ENCODE measurements at regions not wholly inside any gene's neighbourhood (a gene's known extent, or its start where the extent isn't known, plus 50 kb on each side); places are given as distances from the start of the nearest gene placed in this dataset.

DNA sequence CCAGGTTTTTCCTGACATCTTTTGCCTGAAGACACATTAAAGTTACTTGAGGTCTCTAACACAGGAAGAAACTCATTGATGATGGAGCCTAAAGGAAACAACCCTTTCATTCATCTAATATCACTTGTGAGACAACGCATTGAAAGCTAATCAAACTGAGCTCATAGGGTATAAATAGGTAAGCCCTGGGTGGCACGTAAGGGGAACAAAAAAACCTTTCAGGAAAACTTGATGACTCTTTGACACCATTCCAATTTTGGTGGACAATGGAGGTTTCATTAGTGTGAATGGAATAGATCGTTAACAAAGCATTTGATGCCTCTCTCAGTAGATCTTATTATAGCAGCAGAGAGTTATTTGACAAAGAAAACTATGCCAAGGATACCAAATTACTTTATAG is 80.7 kb upstream of the DUSP10 start:
- TF ChIP-seq, protein P1, sequence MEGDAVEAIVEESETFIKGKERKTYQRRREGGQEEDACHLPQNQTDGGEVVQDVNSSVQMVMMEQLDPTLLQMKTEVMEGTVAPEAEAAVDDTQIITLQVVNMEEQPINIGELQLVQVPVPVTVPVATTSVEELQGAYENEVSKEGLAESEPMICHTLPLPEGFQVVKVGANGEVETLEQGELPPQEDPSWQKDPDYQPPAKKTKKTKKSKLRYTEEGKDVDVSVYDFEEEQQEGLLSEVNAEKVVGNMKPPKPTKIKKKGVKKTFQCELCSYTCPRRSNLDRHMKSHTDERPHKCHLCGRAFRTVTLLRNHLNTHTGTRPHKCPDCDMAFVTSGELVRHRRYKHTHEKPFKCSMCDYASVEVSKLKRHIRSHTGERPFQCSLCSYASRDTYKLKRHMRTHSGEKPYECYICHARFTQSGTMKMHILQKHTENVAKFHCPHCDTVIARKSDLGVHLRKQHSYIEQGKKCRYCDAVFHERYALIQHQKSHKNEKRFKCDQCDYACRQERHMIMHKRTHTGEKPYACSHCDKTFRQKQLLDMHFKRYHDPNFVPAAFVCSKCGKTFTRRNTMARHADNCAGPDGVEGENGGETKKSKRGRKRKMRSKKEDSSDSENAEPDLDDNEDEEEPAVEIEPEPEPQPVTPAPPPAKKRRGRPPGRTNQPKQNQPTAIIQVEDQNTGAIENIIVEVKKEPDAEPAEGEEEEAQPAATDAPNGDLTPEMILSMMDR (IDR thresholded peaks at IDR 0.05), result no peak
- TF ChIP-seq, protein P2, sequence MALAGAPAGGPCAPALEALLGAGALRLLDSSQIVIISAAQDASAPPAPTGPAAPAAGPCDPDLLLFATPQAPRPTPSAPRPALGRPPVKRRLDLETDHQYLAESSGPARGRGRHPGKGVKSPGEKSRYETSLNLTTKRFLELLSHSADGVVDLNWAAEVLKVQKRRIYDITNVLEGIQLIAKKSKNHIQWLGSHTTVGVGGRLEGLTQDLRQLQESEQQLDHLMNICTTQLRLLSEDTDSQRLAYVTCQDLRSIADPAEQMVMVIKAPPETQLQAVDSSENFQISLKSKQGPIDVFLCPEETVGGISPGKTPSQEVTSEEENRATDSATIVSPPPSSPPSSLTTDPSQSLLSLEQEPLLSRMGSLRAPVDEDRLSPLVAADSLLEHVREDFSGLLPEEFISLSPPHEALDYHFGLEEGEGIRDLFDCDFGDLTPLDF (CRISPR knock-in tag; IDR thresholded peaks at IDR 0.05), result no peak
- TF ChIP-seq ZNF416 (CRISPR knock-in tag; IDR thresholded peaks at IDR 0.05), result no peak
- TF ChIP-seq, protein P3, sequence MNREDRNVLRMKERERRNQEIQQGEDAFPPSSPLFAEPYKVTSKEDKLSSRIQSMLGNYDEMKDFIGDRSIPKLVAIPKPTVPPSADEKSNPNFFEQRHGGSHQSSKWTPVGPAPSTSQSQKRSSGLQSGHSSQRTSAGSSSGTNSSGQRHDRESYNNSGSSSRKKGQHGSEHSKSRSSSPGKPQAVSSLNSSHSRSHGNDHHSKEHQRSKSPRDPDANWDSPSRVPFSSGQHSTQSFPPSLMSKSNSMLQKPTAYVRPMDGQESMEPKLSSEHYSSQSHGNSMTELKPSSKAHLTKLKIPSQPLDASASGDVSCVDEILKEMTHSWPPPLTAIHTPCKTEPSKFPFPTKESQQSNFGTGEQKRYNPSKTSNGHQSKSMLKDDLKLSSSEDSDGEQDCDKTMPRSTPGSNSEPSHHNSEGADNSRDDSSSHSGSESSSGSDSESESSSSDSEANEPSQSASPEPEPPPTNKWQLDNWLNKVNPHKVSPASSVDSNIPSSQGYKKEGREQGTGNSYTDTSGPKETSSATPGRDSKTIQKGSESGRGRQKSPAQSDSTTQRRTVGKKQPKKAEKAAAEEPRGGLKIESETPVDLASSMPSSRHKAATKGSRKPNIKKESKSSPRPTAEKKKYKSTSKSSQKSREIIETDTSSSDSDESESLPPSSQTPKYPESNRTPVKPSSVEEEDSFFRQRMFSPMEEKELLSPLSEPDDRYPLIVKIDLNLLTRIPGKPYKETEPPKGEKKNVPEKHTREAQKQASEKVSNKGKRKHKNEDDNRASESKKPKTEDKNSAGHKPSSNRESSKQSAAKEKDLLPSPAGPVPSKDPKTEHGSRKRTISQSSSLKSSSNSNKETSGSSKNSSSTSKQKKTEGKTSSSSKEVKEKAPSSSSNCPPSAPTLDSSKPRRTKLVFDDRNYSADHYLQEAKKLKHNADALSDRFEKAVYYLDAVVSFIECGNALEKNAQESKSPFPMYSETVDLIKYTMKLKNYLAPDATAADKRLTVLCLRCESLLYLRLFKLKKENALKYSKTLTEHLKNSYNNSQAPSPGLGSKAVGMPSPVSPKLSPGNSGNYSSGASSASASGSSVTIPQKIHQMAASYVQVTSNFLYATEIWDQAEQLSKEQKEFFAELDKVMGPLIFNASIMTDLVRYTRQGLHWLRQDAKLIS (CRISPR knock-in tag; IDR thresholded peaks at IDR 0.05; ENCODE audit: borderline replicate concordance), result no peak
- no peak for TF ChIP-seq NR3C1 (CRISPR knock-in tag; conservative IDR thresholded peaks at IDR 0.05; ENCODE audit: low read depth)
- no peak for TF ChIP-seq ZNF232 (CRISPR knock-in tag; IDR thresholded peaks at IDR 0.05)

Data from WTC11 (cell line).